IMR-90 (cell line): ENCODE measurements at regions not wholly inside any gene's neighbourhood (a gene's known extent, or its start where the extent isn't known, plus 50 kb on each side); places are given as distances from the start of the nearest gene placed in this dataset.

Experiments used
- ATAC-seq: fragments of 200-7000 bp; cut with Tn5 transposase; 2 replicates; pipeline ENCODE4 v1.9.1; 2020; ENCODE audit warnings: low read depth, mild to moderate bottlenecking, moderate library complexity
- BruUV-seq: library from RNA; stranded (reverse); fragments of 400-500 nt; replicated peaks from 2 replicates; lab custom pipeline; 2021; lab: Mats Ljungman, UMichigan
- CTCF ChIA-PET: fragments of 300-600 bp; formaldehyde crosslinking; extraction: SDS; loops from one replicate; lab custom pipeline; 2021; ENCODE audit warnings: antibody characterized with exemption; lab: Yijun Ruan, JAX
- POLR2A ChIA-PET: fragments of 300-600 bp; sonication (Branson Sonifier 250); formaldehyde crosslinking; loops from one replicate; lab custom pipeline; 2022; ENCODE audit warnings: antibody characterized with exemption; ENCODE audit not compliant: unreplicated experiment; lab: Charles Lee
- DNase-seq: peaks from one replicate; pipeline ENCODE4 v3.0.0; 2013
- H2AFZ ChIP-seq: replicated peaks from 2 replicates; pipeline ENCODE3; 2013; ENCODE audit warnings: low read length, mild to moderate bottlenecking; ENCODE audit not compliant: poor library complexity
- H2AK5ac ChIP-seq: 2 replicates; pipeline ENCODE4 v1.6.1; 2013; ENCODE audit warnings: low read depth, low read length, inconsistent platforms
- H2AK9ac ChIP-seq: replicated peaks from 2 replicates; pipeline ENCODE3; 2013; ENCODE audit warnings: mild to moderate bottlenecking, low read depth, low read length, moderate library complexity; ENCODE audit not compliant: poor library complexity
- H2BK120ac ChIP-seq: 2 replicates; pipeline ENCODE4 v1.6.1; 2013; ENCODE audit warnings: low read depth, low read length, inconsistent platforms
- H2BK15ac ChIP-seq: 3 replicates; pipeline ENCODE4 v1.6.1; 2013; ENCODE audit warnings: low read depth, low read length, inconsistent platforms
- H2BK20ac ChIP-seq: 2 replicates; pipeline ENCODE4 v1.6.1; 2013; ENCODE audit warnings: low read depth, mild to moderate bottlenecking, inconsistent platforms, low read length, moderate library complexity
- H2BK5ac ChIP-seq: 2 replicates; pipeline ENCODE4 v1.6.1; 2013; ENCODE audit warnings: mild to moderate bottlenecking, low read depth, low read length, inconsistent platforms; ENCODE audit not compliant: poor library complexity, severe bottlenecking
- H3K14ac ChIP-seq: replicated peaks from 2 replicates; pipeline ENCODE4 v1.6.1; 2013; ENCODE audit warnings: low read depth, low read length, inconsistent platforms
- H3K18ac ChIP-seq: 2 replicates; pipeline ENCODE4 v1.6.1; 2013; ENCODE audit warnings: low read depth, low read length, control low read depth
- H3K23ac ChIP-seq: 2 replicates; pipeline ENCODE4 v1.6.1; 2013; ENCODE audit warnings: low read depth, low read length, inconsistent platforms
- H3K27ac ChIP-seq: 2 replicates; pipeline ENCODE4 v1.5.1; 2013; ENCODE audit warnings: mild to moderate bottlenecking, control low read depth, low read length; ENCODE audit not compliant: insufficient read depth
- H3K27me3 ChIP-seq: 2 replicates; pipeline ENCODE4 v1.6.1; 2013; ENCODE audit warnings: low read length; ENCODE audit not compliant: control insufficient read depth, insufficient read depth
- H3K36me3 ChIP-seq: 2 replicates; pipeline ENCODE4 v1.6.1; 2013; ENCODE audit warnings: low read length, mixed read lengths; ENCODE audit not compliant: control insufficient read depth, insufficient read depth
- H3K4ac ChIP-seq: 2 replicates; pipeline ENCODE4 v1.6.1; 2013; ENCODE audit warnings: low read depth, low read length, inconsistent platforms
- H3K4me1 ChIP-seq: 2 replicates; pipeline ENCODE4 v1.6.1; 2013; ENCODE audit warnings: low read length, mixed read lengths; ENCODE audit not compliant: control insufficient read depth, insufficient read depth
- H3K4me2 ChIP-seq: 2 replicates; pipeline ENCODE4 v1.6.1; 2013; ENCODE audit warnings: low read depth, mild to moderate bottlenecking, control low read depth, low read length, moderate library complexity
- H3K4me3 ChIP-seq: 2 replicates; pipeline ENCODE4 v1.5.1; 2013; ENCODE audit warnings: low read depth, mild to moderate bottlenecking, control low read depth, low read length, moderate library complexity; ENCODE audit not compliant: insufficient read depth
- H3K56ac ChIP-seq: 2 replicates; pipeline ENCODE4 v1.6.1; 2013; ENCODE audit warnings: low read length, inconsistent platforms; ENCODE audit not compliant: insufficient read depth; ENCODE audit errors: extremely low read depth
- H3K79me1 ChIP-seq, 2 experiments: 2 replicates each; pipeline ENCODE4 v1.6.1; 2013; ENCODE audit warnings: low read length in 2 of 2, inconsistent platforms in 1 of 2, low read depth in 1 of 2
- H3K9ac ChIP-seq: 2 replicates; pipeline ENCODE4 v1.6.1; 2013; ENCODE audit warnings: low read depth, low read length, control low read depth
- H3K9me1 ChIP-seq: 2 replicates; pipeline ENCODE4 v1.6.1; 2013; ENCODE audit warnings: low read length, inconsistent platforms; ENCODE audit not compliant: insufficient read depth
- H3K9me3 ChIP-seq: 2 replicates; pipeline ENCODE4 v1.6.1; 2013; ENCODE audit warnings: low read length; ENCODE audit not compliant: control insufficient read depth, insufficient read depth
- H4K20me1 ChIP-seq: 2 replicates; pipeline ENCODE4 v1.6.1; 2013; ENCODE audit warnings: low read length, inconsistent platforms; ENCODE audit not compliant: insufficient read depth
- H4K5ac ChIP-seq: 2 replicates; pipeline ENCODE4 v1.6.1; 2013; ENCODE audit warnings: mild to moderate bottlenecking, low read depth, low read length, control low read depth
- H4K8ac ChIP-seq, 2 experiments: 2 replicates each; pipeline ENCODE4 v1.6.1; 2013; ENCODE audit warnings: low read depth in 2 of 2, low read length in 2 of 2, control low read depth in 1 of 2, inconsistent platforms in 1 of 2
- H4K91ac ChIP-seq: 2 replicates; pipeline ENCODE4 v1.6.1; 2013; ENCODE audit warnings: low read depth, low read length, inconsistent platforms; ENCODE audit not compliant: insufficient read depth
- BHLHE40 ChIP-seq: fragments of 150-350 bp; IDR thresholded peaks from 2 replicates; pipeline ENCODE4 v1.6.1; 2016; ENCODE audit warnings: mild to moderate bottlenecking, low read depth, low read length
- CEBPB ChIP-seq: IDR thresholded peaks from 2 replicates; pipeline ENCODE4 v1.6.1; 2012; ENCODE audit warnings: low read depth, low read length, improper control_type of control experiment
- CHD1 ChIP-seq: IDR thresholded peaks from 2 replicates; pipeline ENCODE4 v1.6.1; 2012; ENCODE audit warnings: low read depth, low read length, improper control_type of control experiment
- CTCF ChIP-seq: conservative IDR thresholded peaks from 2 replicates; pipeline ENCODE4 v1.5.1; 2012; ENCODE audit warnings: mild to moderate bottlenecking, low read depth, low read length, improper control_type of control experiment
- FOS ChIP-seq: fragments of 150-350 bp; IDR thresholded peaks from 2 replicates; pipeline ENCODE4 v1.6.1; 2016; ENCODE audit warnings: low read depth, low read length
- MAZ ChIP-seq: IDR thresholded peaks from 2 replicates; pipeline ENCODE4 v1.6.1; 2012; ENCODE audit warnings: low read depth, mild to moderate bottlenecking, low read length, improper control_type of control experiment, moderate library complexity, borderline replicate concordance
- NFE2L2 ChIP-seq: fragments of 150-350 bp; IDR thresholded peaks from 2 replicates; pipeline ENCODE4 v1.6.1; 2016; ENCODE audit warnings: low read depth, mild to moderate bottlenecking, low read length
- POLR2A ChIP-seq: IDR thresholded peaks from 2 replicates; pipeline ENCODE4 v1.6.1; 2012; ENCODE audit warnings: mild to moderate bottlenecking, low read depth, low read length
- RCOR1 ChIP-seq: IDR thresholded peaks from 2 replicates; pipeline ENCODE4 v1.6.1; 2012; ENCODE audit warnings: mild to moderate bottlenecking, low read length, improper control_type of control experiment; ENCODE audit not compliant: insufficient replicate concordance
- RFX5 ChIP-seq: IDR thresholded peaks from 2 replicates; pipeline ENCODE4 v1.8.0; 2012; ENCODE audit warnings: low read depth, mild to moderate bottlenecking, low read length, moderate library complexity
- SMC3 ChIP-seq: fragments of 150-350 bp; IDR thresholded peaks from 2 replicates; pipeline ENCODE4 v1.6.1; 2016; ENCODE audit warnings: low read depth, mild to moderate bottlenecking, antibody characterized with exemption, low read length, moderate library complexity
- USF2 ChIP-seq: fragments of 150-350 bp; IDR thresholded peaks from 2 replicates; pipeline ENCODE4 v1.6.1; 2017; ENCODE audit warnings: mild to moderate bottlenecking, antibody characterized with exemption, low read length, low read depth
- whole genome bisulfite sequencing, 2 experiments: methylation state at CpG; one replicate each; pipeline versions ENCODE4 v1.1.5 to v1.1.7; 2013; ENCODE audit warnings: missing lambda C conversion rate in 2 of 2; ENCODE audit not compliant: insufficient read length in 1 of 2; ENCODE audit errors: extremely low coverage in 2 of 2; 5-methylcytosine and 5-hydroxymethylcytosine counted together
- dilution Hi-C: fragments of 300-500 bp; cut with HindIII; formaldehyde crosslinking; loops from one replicate; pipeline ENCODE4 v1.14.3; 2018; ENCODE audit warnings: low sequenced_read_pairs; ENCODE audit not compliant: unreplicated experiment
- in situ Hi-C: fragments of 300-500 bp; cut with MboI; formaldehyde crosslinking; loops from 3 replicates; pipeline ENCODE4 v1.14.3; 2019; ENCODE audit warnings: low sequenced_read_pairs, inconsistent platforms, mixed read lengths
- intact Hi-C: fragments of 100-400 bp; cut with micrococcal nuclease; formaldehyde crosslinking; loops from 2 replicates; pipeline ENCODE4 v1.10.0; 2022

GRCh38 chr11:130576146-130576545 lies 127.7 kb downstream of the ADAMTS15 start:
- Histone ChIP-seq H4K5ac (peak overlapping the region; percentile 22; the same call in 1 of the 2 replicates), H3K23ac (no peak overlapping the region), H3K9me3 (no peaks in the 10 kb centered on the region), H2BK15ac (0 out of 3 replicates have a peak overlapping the region, but pooled peaks have one; percentile 33), H4K20me1 (no peaks in the 10 kb centered on the region), H3K56ac (no peak overlapping the region), H3K9me1 (peaks cover 9% of the 10 kb centered on the region; the same call in 1 of the 2 replicates), H3K4ac (no peak overlapping the region), H4K91ac (peak overlapping the region; percentile 70; the same call in 1 of the 2 replicates), H3K36me3 (no peaks in the 10 kb centered on the region), H3K4me3 (no peak overlapping the region), H3K79me1 (no peaks in the 10 kb centered on the region), H2BK5ac (no peak overlapping the region), H3K27me3 (peaks cover 4% of the 10 kb centered on the region; the same call in 1 of the 2 replicates), H2AK9ac (no peak overlapping the region), H3K4me2 (no peak overlapping the region; the same call in 1 of the 2 replicates), H2AK5ac (no peak overlapping the region), H2BK120ac (no peak overlapping the region), H3K27ac (peak overlapping the region; percentile 66; the same call in 1 of the 2 replicates), H3K9ac (no peak overlapping the region), H2BK20ac (no peak overlapping the region), H4K8ac (no peak overlapping the region), H3K4me1 (peaks cover 13% of the 10 kb centered on the region), H2AFZ (no peak overlapping the region), H3K18ac (peak overlapping the region; percentile 86), H3K14ac (no peak overlapping the region)
- CTCF ChIA-PET = no interaction called here
- ATAC-seq = no peak
- BruUV-seq = no TSS peak
- POLR2A ChIA-PET = no interaction called here
- in situ Hi-C loops = no loop called here
- 100% methylated on average over 4 of the region's 7 CpGs; no CpG with 5 or more reads in 1 of the 2 experiments for WGBS, 2 experiments
- no peak for DNase-seq
- TF ChIP-seq CTCF (no peak), SMC3 (no peak), USF2 (no peak), FOS (no peak), MAZ (no peak), CHD1 (no peak), POLR2A (no peak), RCOR1 (no peak), BHLHE40 (no peak), CEBPB (no peak), NFE2L2 (no peak), RFX5 (no peak)
- dilution Hi-C loops = no loop called here
- intact Hi-C loops = no loop called here
